ENCODE measurements at regions not wholly inside any gene's neighbourhood (a gene's known extent, or its start where the extent isn't known, plus 50 kb on each side); places are given as distances from the start of the nearest gene placed in this dataset.

DNA sequence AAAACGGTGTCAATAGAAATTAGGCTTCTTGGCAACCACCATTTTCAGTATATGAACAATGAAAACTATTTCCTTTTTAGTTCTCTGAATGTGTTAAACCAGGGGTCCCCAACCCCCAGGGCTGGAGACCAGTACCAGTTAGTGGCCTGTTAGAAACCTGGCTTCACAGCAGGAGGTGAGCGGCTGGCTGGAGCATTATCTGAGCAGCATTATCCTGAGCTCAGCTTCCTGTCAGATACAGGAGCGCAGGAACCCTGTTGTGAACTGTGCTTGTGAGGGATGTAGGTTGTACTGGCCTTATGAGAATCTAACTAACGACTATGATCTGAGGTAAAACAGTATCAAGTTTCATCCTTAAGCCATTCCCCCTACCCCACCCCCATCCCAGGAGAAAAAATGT, 328.7 kb downstream of the ZBBX start:
- Histone ChIP-seq H3K27me3 (ENCODE audit: control insufficient read depth in 2 of 2, insufficient read depth in 2 of 2, low read length in 2 of 2) (no peaks in the 10 kb centered on the region), H3K4me3 (replicated peaks in 1 of 3; ENCODE audit: low read depth in 2 of 3, low read length in 3 of 3) (no peak overlapping the region), H3K9me3 (replicated peaks in 1 of 2; ENCODE audit: control insufficient read depth in 1 of 2, insufficient read depth in 1 of 2, low read length in 2 of 2) (no peaks in the 10 kb centered on the region), H3K4me1 (ENCODE audit: control insufficient read depth in 1 of 2, insufficient read depth in 2 of 2, low read length in 2 of 2) (no peaks in the 10 kb centered on the region), H3K9ac (ENCODE audit: insufficient read depth, low read length, poor library complexity, severe bottlenecking) (no peak overlapping the region), H3K27ac (ENCODE audit: low read depth in 1 of 2, low read length in 2 of 2) (no peak overlapping the region), H3K4me2 (replicated peaks; ENCODE audit: extremely low read depth, low read length, poor library complexity, severe bottlenecking) (no peak overlapping the region), H2AFZ (ENCODE audit: insufficient read depth, low read depth, low read length, poor library complexity, severe bottlenecking) (no peak overlapping the region), H3K36me3 (replicated peaks in 1 of 2; ENCODE audit: control insufficient read depth in 1 of 2, insufficient read depth in 2 of 2, low read length in 2 of 2) (no peaks in the 10 kb centered on the region), H4K20me1 (ENCODE audit: insufficient read depth, low read length) (no peaks in the 10 kb centered on the region), H3K79me2 (ENCODE audit: insufficient read depth, low read length) (no peaks in the 10 kb centered on the region)
- no peaks in the 10 kb centered on the region for H3K36me3 Mint-ChIP-seq
- WGBS (ENCODE audit: insufficient coverage), result 70% methylated on average over 1 of the region's 4 CpGs
- intact Hi-C loops (cut with micrococcal nuclease), result no loop called here
- TF ChIP-seq, protein P1, sequence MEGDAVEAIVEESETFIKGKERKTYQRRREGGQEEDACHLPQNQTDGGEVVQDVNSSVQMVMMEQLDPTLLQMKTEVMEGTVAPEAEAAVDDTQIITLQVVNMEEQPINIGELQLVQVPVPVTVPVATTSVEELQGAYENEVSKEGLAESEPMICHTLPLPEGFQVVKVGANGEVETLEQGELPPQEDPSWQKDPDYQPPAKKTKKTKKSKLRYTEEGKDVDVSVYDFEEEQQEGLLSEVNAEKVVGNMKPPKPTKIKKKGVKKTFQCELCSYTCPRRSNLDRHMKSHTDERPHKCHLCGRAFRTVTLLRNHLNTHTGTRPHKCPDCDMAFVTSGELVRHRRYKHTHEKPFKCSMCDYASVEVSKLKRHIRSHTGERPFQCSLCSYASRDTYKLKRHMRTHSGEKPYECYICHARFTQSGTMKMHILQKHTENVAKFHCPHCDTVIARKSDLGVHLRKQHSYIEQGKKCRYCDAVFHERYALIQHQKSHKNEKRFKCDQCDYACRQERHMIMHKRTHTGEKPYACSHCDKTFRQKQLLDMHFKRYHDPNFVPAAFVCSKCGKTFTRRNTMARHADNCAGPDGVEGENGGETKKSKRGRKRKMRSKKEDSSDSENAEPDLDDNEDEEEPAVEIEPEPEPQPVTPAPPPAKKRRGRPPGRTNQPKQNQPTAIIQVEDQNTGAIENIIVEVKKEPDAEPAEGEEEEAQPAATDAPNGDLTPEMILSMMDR (IDR thresholded peaks at IDR 0.05), result no peak
- no peak overlapping the region for H3K4me3 Mint-ChIP-seq
- no peaks in the 10 kb centered on the region for H3K27me3 Mint-ChIP-seq (ENCODE audit: low read depth in 3 of 3)
- H3K4me1 Mint-ChIP-seq, result no peaks in the 10 kb centered on the region
- no peak for DNase-seq
- H3K27ac Mint-ChIP-seq, result no peak overlapping the region
- peaks cover 0 to 3% (median 0%) of the 10 kb centered on the region in 7 donors for H3K9me3 Mint-ChIP-seq

DNA sequence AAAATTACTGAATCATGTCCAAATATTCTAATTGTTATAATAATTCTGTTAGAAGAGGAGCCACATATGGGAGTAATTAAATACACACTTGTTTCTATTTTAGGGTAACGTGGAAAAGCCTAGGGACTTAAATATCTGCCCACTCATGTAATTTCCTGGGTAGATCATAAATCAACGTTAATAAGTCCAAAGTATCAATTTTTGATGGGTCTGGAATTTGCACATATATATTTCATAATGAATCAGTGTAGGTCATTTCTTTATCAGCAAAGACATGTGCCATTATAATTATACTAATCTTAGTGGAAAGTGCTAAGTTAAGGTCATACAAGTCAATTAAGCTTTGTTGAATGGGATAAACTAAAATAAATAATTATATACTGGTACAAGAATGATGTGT, 346.2 kb downstream of the ZBBX start:
- TF ChIP-seq, protein P1 (IDR thresholded peaks at IDR 0.05), result no peak
- H3K27ac Mint-ChIP-seq, result no peak overlapping the region

More for the DNA sequence above, 346.2 kb downstream of the ZBBX start:
- WGBS (ENCODE audit: insufficient coverage), result no CpG with 5 or more reads among the region's 2 CpGs
- no peak overlapping the region for H3K27ac ChIP-seq (ENCODE audit: low read depth in 1 of 2, low read length in 2 of 2)
- no peak overlapping the region for H3K4me3 ChIP-seq (replicated peaks in 1 of 3; ENCODE audit: low read depth in 2 of 3, low read length in 3 of 3)
- no peak overlapping the region for H3K9ac ChIP-seq (ENCODE audit: insufficient read depth, low read length, poor library complexity, severe bottlenecking)
- no peak overlapping the region for H2AFZ ChIP-seq (ENCODE audit: insufficient read depth, low read depth, low read length, poor library complexity, severe bottlenecking)
- no peaks in the 10 kb centered on the region for H3K4me1 ChIP-seq (ENCODE audit: control insufficient read depth in 1 of 2, insufficient read depth in 2 of 2, low read length in 2 of 2)
- DNase-seq, result no peak
- H3K27me3 Mint-ChIP-seq (ENCODE audit: low read depth in 3 of 3), result no peaks in the 10 kb centered on the region
- no peak overlapping the region for H3K4me3 Mint-ChIP-seq
- no peaks in the 10 kb centered on the region for H3K27me3 ChIP-seq (ENCODE audit: control insufficient read depth in 2 of 2, insufficient read depth in 2 of 2, low read length in 2 of 2)
- no peaks in the 10 kb centered on the region for H3K4me1 Mint-ChIP-seq
- H4K20me1 ChIP-seq (ENCODE audit: insufficient read depth, low read length), result no peaks in the 10 kb centered on the region
- H3K4me2 ChIP-seq (replicated peaks; ENCODE audit: extremely low read depth, low read length, poor library complexity, severe bottlenecking), result no peak overlapping the region
- intact Hi-C loops (cut with micrococcal nuclease), result no loop called here
- H3K79me2 ChIP-seq (ENCODE audit: insufficient read depth, low read length), result no peaks in the 10 kb centered on the region
- no peaks in the 10 kb centered on the region for H3K36me3 Mint-ChIP-seq
- H3K9me3 ChIP-seq (replicated peaks in 1 of 2; ENCODE audit: control insufficient read depth in 1 of 2, insufficient read depth in 1 of 2, low read length in 2 of 2), result no peaks in the 10 kb centered on the region
- H3K36me3 ChIP-seq (replicated peaks in 1 of 2; ENCODE audit: control insufficient read depth in 1 of 2, insufficient read depth in 2 of 2, low read length in 2 of 2), result no peaks in the 10 kb centered on the region
- peaks cover 0 to 3% (median 0%) of the 10 kb centered on the region in 7 donors for H3K9me3 Mint-ChIP-seq

Measured in CD14-positive monocyte (primary cell).